CD14-positive monocyte (primary cell): ENCODE measurements at regions not wholly inside any gene's neighbourhood (a gene's known extent, or its start where the extent isn't known, plus 50 kb on each side); places are given as distances from the start of the nearest gene placed in this dataset.
"Not testable (repeated sequence)": the region's sequence is repeated elsewhere in the genome, so short reads cannot be mapped to it uniquely, and the experiment has no call there.

Source experiments
- DNase-seq, 3 donors: peaks; one replicate each; pipeline ENCODE4 v3.0.0-alpha.2; 2011 to 2022
- H2AFZ ChIP-seq: 2 replicates; pipeline ENCODE4 v1.6.0; 2012; ENCODE audit warnings: mild to moderate bottlenecking, low read depth, low read length, inconsistent platforms; ENCODE audit not compliant: insufficient read depth, poor library complexity, severe bottlenecking
- H3K27ac ChIP-seq, 2 donors: 1 replicate in 1 of 2; 2 replicates in 1 of 2; pipeline ENCODE4 v1.5.1; 2012 to 2013; ENCODE audit warnings: low read length in 2 of 2, control low read depth in 1 of 2, inconsistent platforms in 1 of 2, low read depth in 1 of 2, mild to moderate bottlenecking in 1 of 2
- H3K27me3 ChIP-seq, 2 donors: one replicate each; pipeline versions ENCODE4 v1.6.0 to v1.6.1; 2011 to 2013; ENCODE audit warnings: low read length in 2 of 2; ENCODE audit not compliant: control insufficient read depth in 2 of 2, insufficient read depth in 2 of 2
- H3K36me3 ChIP-seq, 2 donors: replicated peaks in 1 of 2; 1 replicate in 1 of 2; 2 replicates in 1 of 2; pipeline versions ENCODE4 v1.5.1 to v1.6.1; 2012 to 2013; ENCODE audit warnings: low read length in 2 of 2, control low read depth in 1 of 2, inconsistent platforms in 1 of 2, mild to moderate bottlenecking in 1 of 2; ENCODE audit not compliant: insufficient read depth in 2 of 2, control insufficient read depth in 1 of 2
- H3K4me1 ChIP-seq, 2 donors: 1 replicate in 1 of 2; 2 replicates in 1 of 2; pipeline versions ENCODE4 v1.5.1 to v1.6.1; 2012 to 2013; ENCODE audit warnings: low read length in 2 of 2, control low read depth in 1 of 2, inconsistent platforms in 1 of 2, mild to moderate bottlenecking in 1 of 2, moderate library complexity in 1 of 2; ENCODE audit not compliant: insufficient read depth in 2 of 2, control insufficient read depth in 1 of 2
- H3K4me2 ChIP-seq: replicated peaks from 2 replicates; pipeline ENCODE3; 2012; ENCODE audit warnings: low read length, moderate library complexity, mild to moderate bottlenecking; ENCODE audit not compliant: poor library complexity, severe bottlenecking; ENCODE audit errors: extremely low read depth
- H3K4me3 ChIP-seq, 3 experiments: fragments of 200-600 bp in 1 of 3; sonication (generic) in 1 of 3; replicated peaks in 1 of 3; 1 replicate in 2 of 3; 2 replicates in 1 of 3; pipeline ENCODE4 v1.5.1; 2011 to 2013; ENCODE audit warnings: low read length in 3 of 3, mild to moderate bottlenecking in 3 of 3, control low read depth in 2 of 3, low read depth in 2 of 3, inconsistent platforms in 1 of 3, moderate library complexity in 1 of 3
- H3K79me2 ChIP-seq: 2 replicates; pipeline ENCODE4 v1.6.0; 2012; ENCODE audit warnings: mild to moderate bottlenecking, control low read depth, inconsistent platforms, low read length, moderate library complexity; ENCODE audit not compliant: insufficient read depth
- H3K9ac ChIP-seq: 2 replicates; pipeline ENCODE4 v1.6.0; 2017; ENCODE audit warnings: low read length, mild to moderate bottlenecking; ENCODE audit not compliant: insufficient read depth, poor library complexity, severe bottlenecking
- H3K9me3 ChIP-seq, 2 donors: replicated peaks in 1 of 2; 1 replicate in 1 of 2; 2 replicates in 1 of 2; pipeline versions ENCODE4 v1.5.1 to v1.6.1; 2012 to 2013; ENCODE audit warnings: low read length in 2 of 2, control low read depth in 1 of 2; ENCODE audit not compliant: control insufficient read depth in 1 of 2, insufficient read depth in 1 of 2
- H4K20me1 ChIP-seq: 2 replicates; pipeline ENCODE4 v1.6.0; 2012; ENCODE audit warnings: mild to moderate bottlenecking, low read length, control low read depth, moderate library complexity; ENCODE audit not compliant: insufficient read depth
- H3K27ac Mint-ChIP-seq, 7 donors: one replicate each; pipeline ENCODE4 v1.8.0; 2020; ENCODE audit warnings: mild to moderate bottlenecking in 7 of 7, mixed read lengths in 7 of 7, moderate library complexity in 6 of 7, inconsistent platforms in 2 of 7
- H3K27me3 Mint-ChIP-seq, 3 donors: one replicate each; pipeline ENCODE4 v1.8.0; 2021 to 2022; ENCODE audit warnings: low read depth in 3 of 3, mild to moderate bottlenecking in 3 of 3, mixed read lengths in 3 of 3, moderate library complexity in 3 of 3, inconsistent platforms in 1 of 3
- H3K36me3 Mint-ChIP-seq, 2 donors: one replicate each; pipeline ENCODE4 v1.8.0; 2020; ENCODE audit warnings: mixed read lengths in 2 of 2, inconsistent platforms in 1 of 2, mild to moderate bottlenecking in 1 of 2
- H3K4me1 Mint-ChIP-seq: one replicate; pipeline ENCODE4 v1.8.0; 2020; ENCODE audit warnings: mild to moderate bottlenecking, mixed read lengths
- H3K4me3 Mint-ChIP-seq, 2 donors: one replicate each; pipeline ENCODE4 v1.8.0; 2020; ENCODE audit warnings: mild to moderate bottlenecking in 2 of 2, mixed read lengths in 2 of 2, moderate library complexity in 1 of 2
- H3K9me3 Mint-ChIP-seq, 7 donors: one replicate each; pipeline ENCODE4 v1.8.0; 2020 to 2022; ENCODE audit warnings: mixed read lengths in 7 of 7, mild to moderate bottlenecking in 6 of 7, moderate library complexity in 6 of 7, inconsistent platforms in 2 of 7
- WGBS: methylation state at CpG from one replicate; pipeline ENCODE4 v1.1.5; 2013; ENCODE audit warnings: missing lambda C conversion rate; ENCODE audit not compliant: insufficient coverage; 5-methylcytosine and 5-hydroxymethylcytosine counted together
- intact Hi-C, 2 donors: fragments of 100-400 bp; cut with micrococcal nuclease; formaldehyde crosslinking; loops; one replicate each; pipeline versions ENCODE4 v1.15.0 to v1.15.1; 2023
- TF ChIP-seq, protein P1 (sequence below): fragments of 200-600 bp; IDR thresholded peaks from one replicate; pipeline ENCODE4 v1.8.0; 2022; ENCODE audit warnings: antibody characterized with exemption, mild to moderate bottlenecking

DNA sequence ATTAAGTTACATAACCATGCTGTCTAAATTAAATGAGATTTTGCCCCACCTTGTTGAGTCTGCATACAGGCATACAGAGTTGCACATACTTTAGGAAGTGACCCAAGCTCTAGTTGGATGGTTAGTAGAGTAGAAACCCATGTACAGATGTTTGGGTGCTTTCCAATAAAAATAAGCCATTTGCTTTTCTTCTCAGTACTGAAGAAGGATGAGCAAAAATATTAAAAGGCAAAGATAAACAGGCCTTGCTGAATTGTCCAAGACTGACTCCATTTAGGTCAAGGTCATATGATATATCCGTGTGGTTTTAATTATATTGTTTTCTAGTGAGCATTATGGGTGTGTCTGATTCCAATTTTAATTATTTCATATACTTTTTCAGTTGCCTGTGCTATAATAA lies 589.4 kb downstream of the RFPL4B start:
- H3K4me3 ChIP-seq: no peak overlapping the region
- no peaks in the 10 kb centered on the region for H4K20me1 ChIP-seq
- H3K4me2 ChIP-seq: no peak overlapping the region
- H3K36me3 Mint-ChIP-seq: no peaks in the 10 kb centered on the region
- H3K79me2 ChIP-seq: no peaks in the 10 kb centered on the region
- H3K4me3 Mint-ChIP-seq: no peak overlapping the region
- H3K9me3 ChIP-seq: no peaks in the 10 kb centered on the region
- intact Hi-C loops: no loop called here
- no peak for DNase-seq
- no CpG with 5 or more reads among the region's 1 CpG for WGBS
- TF ChIP-seq, protein P1, sequence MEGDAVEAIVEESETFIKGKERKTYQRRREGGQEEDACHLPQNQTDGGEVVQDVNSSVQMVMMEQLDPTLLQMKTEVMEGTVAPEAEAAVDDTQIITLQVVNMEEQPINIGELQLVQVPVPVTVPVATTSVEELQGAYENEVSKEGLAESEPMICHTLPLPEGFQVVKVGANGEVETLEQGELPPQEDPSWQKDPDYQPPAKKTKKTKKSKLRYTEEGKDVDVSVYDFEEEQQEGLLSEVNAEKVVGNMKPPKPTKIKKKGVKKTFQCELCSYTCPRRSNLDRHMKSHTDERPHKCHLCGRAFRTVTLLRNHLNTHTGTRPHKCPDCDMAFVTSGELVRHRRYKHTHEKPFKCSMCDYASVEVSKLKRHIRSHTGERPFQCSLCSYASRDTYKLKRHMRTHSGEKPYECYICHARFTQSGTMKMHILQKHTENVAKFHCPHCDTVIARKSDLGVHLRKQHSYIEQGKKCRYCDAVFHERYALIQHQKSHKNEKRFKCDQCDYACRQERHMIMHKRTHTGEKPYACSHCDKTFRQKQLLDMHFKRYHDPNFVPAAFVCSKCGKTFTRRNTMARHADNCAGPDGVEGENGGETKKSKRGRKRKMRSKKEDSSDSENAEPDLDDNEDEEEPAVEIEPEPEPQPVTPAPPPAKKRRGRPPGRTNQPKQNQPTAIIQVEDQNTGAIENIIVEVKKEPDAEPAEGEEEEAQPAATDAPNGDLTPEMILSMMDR: no peak
- no peaks in the 10 kb centered on the region for H3K27me3 ChIP-seq
- no peaks in the 10 kb centered on the region for H3K27me3 Mint-ChIP-seq
- H3K9me3 Mint-ChIP-seq: peaks cover 0 to 4% (median 0%) of the 10 kb centered on the region in 7 donors
- no peak overlapping the region for H3K27ac ChIP-seq
- no peak overlapping the region for H3K27ac Mint-ChIP-seq
- no peaks in the 10 kb centered on the region for H3K4me1 ChIP-seq
- H3K9ac ChIP-seq: no peak overlapping the region
- H2AFZ ChIP-seq: no peak overlapping the region
- H3K4me1 Mint-ChIP-seq: no peaks in the 10 kb centered on the region
- no peaks in the 10 kb centered on the region for H3K36me3 ChIP-seq

DNA sequence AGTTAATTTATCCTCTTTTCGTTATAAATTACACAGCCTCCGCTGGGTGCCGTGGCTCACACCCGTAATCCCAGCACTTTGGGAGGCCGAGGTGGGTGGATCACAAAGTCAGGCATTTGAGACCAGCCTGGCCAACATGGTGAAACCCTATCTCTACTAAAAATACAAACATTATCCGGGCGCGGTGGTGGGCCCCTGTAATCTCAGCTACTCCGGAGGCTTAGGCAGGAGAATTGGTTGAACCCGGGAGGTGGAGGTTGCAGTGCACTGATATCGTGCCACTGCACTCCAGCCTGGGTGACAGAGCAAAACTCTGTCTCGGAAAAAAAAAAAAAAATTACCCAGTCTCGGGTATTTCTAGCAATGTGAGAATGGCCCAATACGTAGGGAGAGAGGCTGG lies 590.6 kb downstream of the RFPL4B start:
- H3K27ac Mint-ChIP-seq, H3K4me3 Mint-ChIP-seq, DNase-seq, H3K36me3 Mint-ChIP-seq, H3K9me3 ChIP-seq, H3K27ac ChIP-seq, H3K79me2 ChIP-seq, H3K4me1 Mint-ChIP-seq, H3K4me2 ChIP-seq, intact Hi-C loops, H4K20me1 ChIP-seq, H3K4me3 ChIP-seq, H2AFZ ChIP-seq, H3K4me1 ChIP-seq, H3K9me3 Mint-ChIP-seq, H3K27me3 Mint-ChIP-seq, H3K36me3 ChIP-seq, H3K9ac ChIP-seq, H3K27me3 ChIP-seq: not testable (repeated sequence)
- WGBS: 98% methylated on average over 11 of the region's 14 CpGs
